SK-MEL-5 (cell line): ENCODE measurements at regions not wholly inside any gene's neighbourhood (a gene's known extent, or its start where the extent isn't known, plus 50 kb on each side); places are given as distances from the start of the nearest gene placed in this dataset.

Source experiments
- DNase-seq: peaks from one replicate; pipeline ENCODE4 v3.0.0-alpha.2; 2016; ENCODE audit warnings: low read depth, low spot score
- in situ Hi-C: cut with HindIII; loops from 2 replicates; pipeline ENCODE4 v1.10.0; 2016; ENCODE audit warnings: low sequenced_read_pairs, high pct_unique_total_duplicates, low pct_unique_long_range_greater_than_20kb

DNA sequence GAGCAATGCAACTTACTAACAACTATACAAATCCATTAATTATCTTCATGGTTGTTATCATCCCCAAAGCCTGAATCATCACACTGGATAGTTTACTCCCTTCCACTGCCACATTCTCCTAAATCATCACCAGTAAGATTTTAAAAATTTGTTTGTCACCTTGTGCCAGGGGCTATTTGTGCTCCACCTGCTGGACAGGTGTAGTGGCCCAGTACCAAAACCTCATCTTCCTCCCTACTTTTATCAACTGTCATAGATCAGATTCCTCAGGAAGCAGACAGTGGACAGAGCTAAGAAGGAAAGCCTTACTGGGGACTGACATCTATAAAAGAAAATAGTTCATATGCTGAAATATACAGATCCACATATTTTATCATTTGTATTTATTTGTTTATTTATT, 280.4 kb downstream of the CDH11 start:
- DNase-seq: no peak
- in situ Hi-C loops: no loop called here

DNA sequence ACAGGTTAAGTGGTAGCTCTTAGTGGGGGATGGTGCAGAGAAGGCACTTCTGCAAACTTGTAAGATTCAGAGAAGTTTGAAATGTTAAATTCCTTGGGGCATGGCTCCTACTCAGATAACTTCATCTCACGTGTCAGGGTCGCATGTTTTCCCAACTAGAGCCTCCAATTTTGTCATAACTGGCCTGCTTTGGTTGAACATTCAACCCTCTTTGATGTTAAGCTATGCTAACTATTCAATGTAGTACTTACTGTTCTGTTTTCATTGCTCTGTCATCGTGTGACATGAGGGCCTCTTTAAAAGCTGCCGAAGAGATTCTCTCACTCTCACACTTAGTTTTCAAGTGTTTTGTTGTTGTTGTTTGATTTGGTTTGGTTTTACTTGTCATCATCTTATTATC, 280.8 kb downstream of the CDH11 start:
- in situ Hi-C loops: no loop called here
- DNase-seq: no peak

DNA sequence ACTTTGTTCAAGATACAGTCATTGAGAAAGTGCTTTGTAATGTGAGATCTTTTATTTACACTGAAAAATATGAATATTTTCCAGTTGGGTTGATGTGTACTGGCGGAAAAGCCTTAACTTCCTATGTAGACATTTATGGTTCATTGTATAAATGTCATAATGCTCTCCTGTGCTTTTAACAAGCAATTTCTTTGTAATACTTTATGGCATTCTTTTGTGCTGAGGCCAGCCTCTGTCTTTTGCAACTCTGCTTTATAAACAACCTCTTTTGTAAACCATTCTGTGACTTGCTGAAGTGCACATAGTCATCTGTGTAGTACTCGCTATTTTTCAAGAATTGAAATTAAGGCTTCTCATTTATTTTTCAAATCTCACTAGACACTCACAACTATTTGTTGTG, 291.2 kb downstream of the CDH11 start:
- DNase-seq: peak; percentile 47
- in situ Hi-C loops: no loop called here

DNA sequence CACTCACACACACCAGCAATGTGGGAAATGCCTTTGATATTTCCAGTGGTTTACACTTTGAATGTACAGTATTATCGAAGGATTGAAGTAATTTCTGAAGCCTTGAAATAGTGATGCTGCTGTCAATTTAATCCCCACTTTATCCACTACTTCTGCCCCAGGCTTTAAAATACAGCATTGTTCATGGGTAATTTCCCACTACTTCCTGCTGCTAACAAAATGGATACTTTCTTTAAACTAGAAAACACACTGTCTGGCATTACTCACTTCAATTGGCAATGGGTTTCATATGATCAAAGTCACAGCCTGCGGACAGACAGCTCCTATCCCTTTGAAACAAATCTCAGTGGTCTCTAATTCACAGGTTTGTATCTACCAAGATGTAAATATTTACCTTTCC, 292.2 kb downstream of the CDH11 start:
- in situ Hi-C loops: no loop called here
- no peak for DNase-seq

DNA sequence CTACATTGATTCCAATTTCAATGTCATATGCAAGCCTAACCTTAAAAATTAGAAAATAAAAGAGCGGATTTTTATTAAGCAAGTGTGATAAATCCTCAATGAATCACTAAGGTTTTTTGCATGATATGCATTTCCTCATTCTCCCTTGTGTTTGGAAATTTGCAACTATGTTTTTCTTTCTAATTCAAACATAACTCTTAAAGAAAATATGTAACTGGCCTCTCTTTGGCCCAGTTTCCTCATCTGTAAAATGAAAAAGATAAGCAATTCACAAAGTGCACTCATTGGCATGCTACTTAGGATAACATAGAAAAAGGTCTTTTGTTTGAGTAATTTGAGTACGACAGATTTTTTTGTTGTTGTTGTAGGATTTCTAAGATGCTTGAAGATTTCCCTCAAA, 295.5 kb downstream of the CDH11 start:
- no peak for DNase-seq
- in situ Hi-C loops: no loop called here

DNA sequence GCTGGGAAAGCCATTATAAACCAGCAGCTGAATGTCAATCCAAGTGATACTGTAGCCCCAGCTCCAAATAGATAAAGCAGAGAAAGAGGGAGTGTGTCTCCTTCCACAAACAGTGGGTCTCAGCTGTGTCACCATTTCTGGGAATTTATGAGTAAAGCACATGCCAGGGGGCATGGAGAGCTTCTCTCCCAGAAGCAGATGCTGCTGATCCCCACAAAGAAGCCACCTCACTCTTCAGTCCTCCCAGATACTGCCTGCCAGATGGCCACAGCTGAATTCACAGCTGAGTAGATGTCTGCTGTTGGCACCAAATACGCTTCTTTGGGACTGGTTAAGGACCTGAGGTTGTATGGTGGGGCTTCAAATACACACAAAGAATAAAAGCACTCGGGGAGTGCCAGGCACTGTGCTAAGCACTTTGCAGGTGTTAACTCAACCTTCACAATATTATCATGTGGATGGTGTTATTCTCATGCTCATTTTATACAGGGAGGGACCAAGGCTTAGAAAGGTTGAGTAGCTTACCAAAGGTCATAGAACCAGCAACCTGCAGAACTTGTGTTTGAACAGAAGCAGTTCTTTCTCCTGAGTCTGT, 298.3 kb downstream of the CDH11 start:
- in situ Hi-C loops: no loop called here
- no peak for DNase-seq

DNA sequence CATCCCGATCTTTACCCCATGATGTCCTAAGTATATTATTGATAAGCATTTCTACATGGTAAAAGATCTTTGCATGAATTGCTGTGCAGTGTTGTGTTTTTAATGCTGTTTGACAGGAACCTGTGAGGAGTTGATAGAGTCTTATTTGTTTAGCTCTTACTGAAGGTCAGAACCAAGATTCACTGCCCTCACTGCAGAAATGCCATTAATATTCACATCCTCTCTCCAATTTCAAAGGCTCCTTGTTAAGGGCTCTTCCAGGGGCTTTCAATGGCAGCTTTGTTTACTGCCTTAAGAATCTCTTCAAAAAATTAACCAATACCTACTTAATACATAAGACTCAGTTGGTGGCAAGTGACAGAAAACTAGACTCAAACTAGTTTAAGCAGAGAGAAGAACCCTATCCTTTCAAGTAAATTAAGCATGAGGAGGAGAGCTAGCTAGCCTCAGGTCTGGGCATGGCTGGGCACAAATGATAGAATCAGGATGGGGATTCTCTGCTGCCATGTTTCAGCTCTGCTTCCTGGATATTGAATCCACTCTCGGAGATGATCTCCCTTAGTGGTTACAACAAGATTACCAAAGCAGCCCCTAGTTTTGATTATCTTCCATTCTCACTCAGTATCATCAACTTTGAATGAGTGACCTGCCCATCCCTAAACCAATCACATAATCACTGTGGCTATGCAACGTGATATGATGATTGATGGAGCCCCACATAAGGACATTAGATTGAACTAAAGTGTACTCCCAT, 311.8 kb downstream of the CDH11 start:
- in situ Hi-C loops: no loop called here
- peak; percentile 37 for DNase-seq

DNA sequence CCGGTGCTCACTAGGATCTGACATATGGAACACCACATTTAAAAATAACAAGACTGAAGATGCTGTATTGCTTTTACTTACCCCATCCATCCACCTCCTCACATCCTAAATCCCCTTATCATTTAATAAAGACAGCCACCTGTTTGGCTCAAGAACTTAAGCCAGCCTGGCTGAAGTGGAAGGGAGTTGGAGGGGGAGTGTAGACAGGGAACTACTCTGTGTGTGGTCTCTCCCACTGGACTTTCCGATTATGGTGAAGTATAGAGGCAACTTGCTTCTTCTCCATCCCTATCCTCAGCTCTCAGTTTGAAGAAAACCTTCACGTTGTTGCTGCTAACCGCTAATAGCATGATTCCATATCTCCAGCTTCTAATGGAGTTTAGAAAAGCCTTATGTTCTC, 313.4 kb downstream of the CDH11 start:
- DNase-seq: no peak
- in situ Hi-C loops: no loop called here

DNA sequence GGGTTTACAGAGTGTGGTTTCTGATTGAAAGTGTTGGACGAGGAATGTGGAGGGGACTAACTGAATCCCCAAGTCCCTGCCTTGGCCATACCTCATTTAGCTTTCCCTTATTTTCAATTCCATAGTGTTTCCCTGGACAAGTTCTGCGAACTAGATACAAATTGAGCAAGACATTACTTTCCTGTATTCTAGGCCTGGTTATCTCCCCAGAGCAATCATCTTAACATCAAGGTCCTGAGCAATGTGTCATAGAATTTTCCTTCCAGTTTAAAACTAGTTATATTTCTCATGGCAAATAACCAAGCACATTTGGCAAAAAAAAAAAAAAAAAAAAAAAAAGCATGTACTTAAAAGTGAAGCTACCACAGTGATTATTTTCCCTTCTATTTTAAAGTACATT, 330.1 kb downstream of the CDH11 start:
- in situ Hi-C loops: no loop called here

DNA sequence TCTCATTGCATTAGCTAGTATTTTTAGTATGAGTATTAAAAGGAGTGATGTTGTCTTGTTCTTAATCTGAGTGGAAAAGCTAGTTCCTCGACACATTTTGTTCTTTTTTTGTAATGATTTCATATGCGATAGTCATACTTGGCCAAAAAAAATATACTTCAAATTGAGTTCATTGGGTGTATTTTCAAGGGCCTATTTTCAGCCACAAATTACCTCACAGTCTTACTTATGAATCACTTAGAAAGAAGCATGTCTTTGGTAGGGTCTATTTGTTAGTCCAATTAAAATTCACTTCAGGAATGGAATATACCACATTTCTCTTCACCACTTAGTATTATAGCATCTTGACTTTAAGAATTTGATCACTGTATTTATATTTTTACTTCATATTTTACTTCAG, 337.2 kb downstream of the CDH11 start:
- no peak for DNase-seq
- in situ Hi-C loops: no loop called here

More for the DNA sequence above, 330.1 kb downstream of the CDH11 start:
- no peak for DNase-seq

DNA sequence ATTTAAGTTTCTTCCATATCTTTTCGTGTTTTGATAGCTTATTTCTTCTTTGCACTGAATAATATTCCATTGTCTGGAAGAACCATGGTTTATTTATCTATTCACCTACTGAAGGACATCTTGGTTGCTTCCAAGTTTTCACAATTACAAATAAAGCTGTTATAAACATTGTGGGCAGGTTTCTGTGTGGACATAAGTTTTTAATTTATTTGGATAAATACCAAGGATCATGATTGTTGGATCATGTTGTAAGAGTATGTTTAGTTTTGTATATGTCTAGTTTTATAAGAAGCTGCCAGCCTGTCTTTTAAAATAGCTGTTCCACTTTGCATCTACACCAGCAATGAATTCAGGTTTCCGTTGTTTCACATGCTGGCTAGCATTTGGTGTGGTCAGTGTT, 339.4 kb downstream of the CDH11 start:
- in situ Hi-C loops: no loop called here
- DNase-seq: no peak

DNA sequence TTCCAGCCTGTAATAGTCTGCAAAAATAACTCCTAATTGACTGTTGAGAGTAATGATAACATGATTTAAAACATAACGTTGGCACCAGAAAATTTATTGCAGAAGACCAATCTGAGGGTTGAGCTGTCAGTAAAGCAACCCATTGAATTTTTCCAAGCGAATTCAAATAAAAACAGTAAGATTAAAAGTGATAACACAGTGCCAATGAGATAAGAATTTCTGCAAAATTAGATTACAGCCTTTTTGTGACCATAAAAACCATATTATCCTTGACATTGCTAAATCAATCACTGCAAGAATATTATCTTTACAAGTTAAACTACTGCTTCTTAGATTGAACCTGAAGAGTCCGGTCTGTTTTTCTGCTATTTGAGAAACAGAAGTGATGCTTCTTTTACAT, 341.4 kb downstream of the CDH11 start:
- in situ Hi-C loops: no loop called here
- no peak for DNase-seq

DNA sequence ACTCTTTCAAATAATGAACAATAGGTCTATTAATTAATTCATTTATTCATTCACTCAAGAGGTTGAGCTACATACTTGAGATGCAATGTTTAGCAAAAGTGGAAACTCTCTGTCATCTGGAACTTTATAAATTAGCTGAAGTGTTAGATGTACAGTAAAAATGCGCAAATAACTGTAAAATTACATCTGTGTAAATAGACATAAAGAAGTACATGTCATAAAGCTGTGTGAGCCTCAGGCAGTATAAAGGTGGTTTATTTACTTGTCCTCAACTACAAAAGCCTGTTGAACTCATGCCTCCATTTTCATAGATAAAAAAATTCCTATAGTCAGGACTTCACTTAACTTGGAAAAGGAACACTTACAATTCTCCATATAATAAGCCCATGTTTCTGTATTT, 343.1 kb downstream of the CDH11 start:
- DNase-seq: no peak
- in situ Hi-C loops: no loop called here

DNA sequence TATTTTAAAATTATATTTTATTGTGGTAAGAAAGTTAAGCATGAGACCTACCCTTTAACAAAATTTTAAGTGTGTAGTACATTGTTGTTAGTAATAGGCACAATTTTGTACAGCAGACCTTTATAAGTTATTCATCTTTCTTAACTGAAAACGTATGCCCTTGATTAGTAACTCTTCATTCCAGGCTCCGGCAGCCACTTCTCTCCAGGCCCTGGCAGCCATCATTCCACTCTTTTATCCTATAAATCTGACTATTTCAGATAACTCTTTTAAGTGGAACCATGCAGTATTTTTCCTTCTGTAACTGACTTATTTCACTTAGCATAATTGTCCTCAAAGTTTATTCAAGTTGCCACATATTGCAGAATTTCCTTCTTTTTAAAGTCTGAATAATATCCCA, 348.2 kb downstream of the CDH11 start:
- no peak for DNase-seq
- in situ Hi-C loops: no loop called here

DNA sequence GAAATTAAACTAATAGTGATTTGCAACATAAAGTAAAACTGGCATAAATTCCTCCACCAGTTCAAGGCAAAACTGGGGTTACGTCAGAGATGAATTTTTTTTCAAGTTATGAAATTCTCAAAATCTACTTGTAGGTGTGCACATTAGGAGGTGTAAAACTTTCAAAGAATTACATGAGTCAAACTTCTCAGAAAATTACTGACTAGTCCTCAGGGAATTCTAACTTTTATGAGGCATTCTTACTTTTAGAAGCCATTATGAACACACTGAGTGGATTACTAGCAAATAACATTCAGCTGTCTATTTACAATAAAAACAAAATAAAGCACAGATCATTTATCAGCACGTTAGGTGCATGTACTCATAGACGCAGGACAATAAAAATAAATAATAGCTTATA, 348.7 kb downstream of the CDH11 start:
- in situ Hi-C loops: no loop called here

DNA sequence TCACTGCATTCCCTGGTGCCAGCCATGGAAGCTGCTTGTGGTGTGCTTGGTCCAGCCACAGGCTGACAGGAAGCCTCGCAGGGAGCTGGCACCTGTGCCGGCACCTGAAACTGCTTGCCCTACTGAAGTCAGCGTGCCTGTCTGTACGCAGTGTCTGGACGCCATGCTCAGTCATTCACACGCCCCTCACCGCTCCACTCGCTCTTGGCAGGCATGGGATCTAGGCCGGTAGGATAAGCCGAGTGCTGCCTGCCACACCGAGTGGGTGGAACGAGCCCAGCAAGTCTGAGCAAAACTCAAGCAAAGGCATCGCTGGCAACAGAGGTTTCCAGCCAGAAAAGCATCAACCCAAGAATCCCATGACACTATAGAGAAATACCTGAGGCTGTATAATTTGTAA, 350.6 kb downstream of the CDH11 start:
- in situ Hi-C loops: no loop called here
- DNase-seq: no peak

More for the DNA sequence above, 348.7 kb downstream of the CDH11 start:
- DNase-seq: no peak

DNA sequence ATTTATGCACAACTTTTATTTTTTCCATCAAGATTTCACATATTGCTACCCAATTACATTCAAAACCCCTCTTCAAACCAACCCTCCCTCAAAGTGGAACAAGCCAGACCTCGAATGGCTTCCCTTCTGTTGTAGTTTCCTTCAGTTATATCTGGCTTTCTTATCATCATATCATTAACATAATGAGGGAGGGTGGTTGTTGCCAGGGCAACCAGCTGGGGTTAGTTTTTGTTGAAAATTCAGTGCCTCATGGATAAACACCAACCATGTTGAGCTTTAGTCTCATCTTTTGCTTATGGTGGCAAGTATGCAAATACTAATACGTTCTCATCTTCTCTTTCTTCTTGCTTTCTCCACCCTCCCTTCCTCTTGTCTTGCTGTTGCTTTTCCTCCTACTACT, 359.7 kb downstream of the CDH11 start:
- no peak for DNase-seq
- in situ Hi-C loops: no loop called here

DNA sequence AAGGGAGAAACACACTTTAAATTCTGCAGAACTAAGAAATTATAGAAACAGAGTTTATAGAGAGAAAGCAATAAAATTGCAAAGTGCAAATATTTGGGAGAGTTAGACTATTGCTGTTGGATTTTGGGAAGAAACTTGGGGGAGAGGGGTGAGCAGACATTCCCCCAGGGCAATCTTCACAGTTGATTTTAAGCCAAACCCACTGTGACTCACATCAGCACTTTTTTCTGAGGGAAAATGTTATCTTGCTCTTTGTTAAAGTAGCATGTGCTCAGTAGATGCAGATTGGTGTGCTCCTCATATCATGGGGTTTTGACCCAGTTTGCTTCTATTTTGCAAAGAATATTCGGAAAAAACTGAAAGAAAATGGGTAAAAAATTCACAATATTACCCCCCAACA, 367.6 kb downstream of the CDH11 start:
- in situ Hi-C loops: no loop called here
- DNase-seq: no peak

DNA sequence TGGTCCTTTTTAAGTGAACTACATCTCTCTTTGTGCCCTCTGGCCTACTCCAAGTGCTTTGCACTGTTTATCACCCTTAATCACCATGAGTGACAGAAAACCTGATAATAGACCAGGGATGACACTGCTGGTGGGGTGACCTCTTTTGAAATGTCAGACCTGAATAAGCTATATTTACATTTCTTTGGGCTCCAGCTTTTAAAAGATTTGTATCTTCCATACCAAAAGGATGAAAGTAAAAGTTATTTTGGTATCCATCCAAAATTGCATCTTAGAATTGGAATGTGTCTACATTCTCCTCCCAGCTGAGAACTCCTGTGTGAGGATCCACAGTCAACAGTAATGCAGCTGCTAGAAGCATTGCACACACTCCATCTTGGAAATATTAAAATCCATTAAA, 370.0 kb downstream of the CDH11 start:
- in situ Hi-C loops: no loop called here

DNA sequence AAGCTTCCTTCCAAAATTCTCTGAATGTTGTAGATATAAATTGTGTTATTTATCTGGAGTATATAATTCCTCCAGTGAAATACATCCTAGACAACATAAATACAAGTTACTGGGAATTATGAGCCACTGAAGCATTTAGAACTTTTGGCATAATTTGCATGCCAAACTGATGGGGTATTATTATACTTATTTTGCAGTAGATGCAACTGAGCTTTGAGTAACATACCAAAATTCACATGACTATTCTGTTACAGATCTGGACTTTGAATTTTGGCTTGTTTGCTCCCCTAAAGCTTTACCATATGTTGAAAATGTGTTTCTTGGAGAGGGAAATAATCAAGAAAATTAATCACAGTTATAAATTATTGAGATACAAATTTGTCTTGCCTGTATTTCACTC, 372.5 kb downstream of the CDH11 start:
- DNase-seq: no peak
- in situ Hi-C loops: no loop called here

More for the DNA sequence above, 370.0 kb downstream of the CDH11 start:
- DNase-seq: no peak
